HG03039 (cell line): ENCODE measurements at regions not wholly inside any gene's neighbourhood (a gene's known extent, or its start where the extent isn't known, plus 50 kb on each side); places are given as distances from the start of the nearest gene placed in this dataset.
"Not testable (repeated sequence)": the region's sequence is repeated elsewhere in the genome, so short reads cannot be mapped to it uniquely, and the experiment has no call there.

Experiments used
- ATAC-seq: cut with Tn5 transposase; IDR thresholded peaks from one replicate; pipeline ENCODE4 v1.9.1; 2021; ENCODE audit warnings: mild to moderate bottlenecking, moderate library complexity; ENCODE audit not compliant: unreplicated experiment

- ATAC-seq = no peak
These were observed 446.8 kb upstream of the CXADR start for GRCh38 chr21:17066006-17066405.

GRCh38 chr21:17071093-17071492 is 441.8 kb upstream of the CXADR start:
- no peak for ATAC-seq

- no peak for ATAC-seq
These were observed 431.6 kb upstream of the CXADR start for GRCh38 chr21:17081193-17081592.

- ATAC-seq = no peak
These were observed 429.9 kb upstream of the CXADR start for GRCh38 chr21:17082843-17083483.

GRCh38 chr21:17085707-17086106 is 427.1 kb upstream of the CXADR start:
- ATAC-seq = no peak

GRCh38 chr21:17088500-17088899 is 424.3 kb upstream of the CXADR start:
- ATAC-seq = no peak

GRCh38 chr21:17089091-17089491 is 423.8 kb upstream of the CXADR start:
- ATAC-seq = no peak

GRCh38 chr21:17101696-17102095 is 411.1 kb upstream of the CXADR start:
- no peak for ATAC-seq

GRCh38 chr21:17105932-17106331 is 406.9 kb upstream of the CXADR start:
- no peak for ATAC-seq

- no peak for ATAC-seq
These were observed 398.8 kb upstream of the CXADR start for GRCh38 chr21:17114045-17114444.

GRCh38 chr21:17118638-17119384 is 394.0 kb upstream of the CXADR start:
- ATAC-seq = no peak

- ATAC-seq = no peak
These were observed 393.2 kb upstream of the CXADR start for GRCh38 chr21:17119466-17120297.

- ATAC-seq = not testable (repeated sequence)
These were observed 385.4 kb upstream of the CXADR start for GRCh38 chr21:17127395-17127794.

- ATAC-seq = no peak
These were observed 384.7 kb upstream of the CXADR start for GRCh38 chr21:17128132-17128531.

GRCh38 chr21:17139159-17139558 is 373.7 kb upstream of the CXADR start:
- ATAC-seq = not testable (repeated sequence)

GRCh38 chr21:17139696-17140095 is 373.1 kb upstream of the CXADR start:
- no peak for ATAC-seq

- no peak for ATAC-seq
These were observed 366.4 kb upstream of the CXADR start for GRCh38 chr21:17146426-17146825.

- no peak for ATAC-seq
These were observed 353.1 kb upstream of the CXADR start for GRCh38 chr21:17159697-17160096.

- ATAC-seq = no peak
These were observed 327.2 kb upstream of the CXADR start for GRCh38 chr21:17185674-17186073.

GRCh38 chr21:17189963-17190362 is 322.9 kb upstream of the CXADR start:
- no peak for ATAC-seq

- ATAC-seq = no peak
These were observed 321.4 kb upstream of the CXADR start for GRCh38 chr21:17191346-17191993.
